Glomerular visceral epithelial cell (primary cell): ENCODE measurements at regions not wholly inside any gene's neighbourhood (a gene's known extent, or its start where the extent isn't known, plus 50 kb on each side); places are given as distances from the start of the nearest gene placed in this dataset.
"Not testable (repeated sequence)": the region's sequence is repeated elsewhere in the genome, so short reads cannot be mapped to it uniquely, and the experiment has no call there.

Experiments used
- DNase-seq: peaks from one replicate; pipeline ENCODE4 v3.0.0-alpha.2; 2016; ENCODE audit errors: extremely low spot score

DNA sequence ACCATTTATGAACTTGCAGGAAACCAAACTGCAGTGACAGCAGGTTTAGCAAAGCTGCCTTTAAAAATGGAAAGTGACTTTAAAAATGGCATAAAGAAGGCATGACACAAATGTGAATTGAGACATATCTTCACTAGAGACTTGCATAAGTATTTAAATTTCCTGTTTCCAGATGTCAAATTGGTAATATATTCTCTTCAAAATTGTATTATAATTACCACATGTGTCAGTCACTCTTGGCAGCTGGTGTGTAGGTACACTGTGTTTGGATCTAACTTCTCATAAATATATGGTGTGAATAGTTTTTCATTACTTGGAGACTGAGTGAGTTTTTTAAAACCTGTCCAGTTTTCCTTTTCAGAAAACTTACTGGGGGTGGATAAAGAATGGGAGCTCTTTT lies 636.2 kb upstream of the SGO1 start:
- no peak for DNase-seq

DNA sequence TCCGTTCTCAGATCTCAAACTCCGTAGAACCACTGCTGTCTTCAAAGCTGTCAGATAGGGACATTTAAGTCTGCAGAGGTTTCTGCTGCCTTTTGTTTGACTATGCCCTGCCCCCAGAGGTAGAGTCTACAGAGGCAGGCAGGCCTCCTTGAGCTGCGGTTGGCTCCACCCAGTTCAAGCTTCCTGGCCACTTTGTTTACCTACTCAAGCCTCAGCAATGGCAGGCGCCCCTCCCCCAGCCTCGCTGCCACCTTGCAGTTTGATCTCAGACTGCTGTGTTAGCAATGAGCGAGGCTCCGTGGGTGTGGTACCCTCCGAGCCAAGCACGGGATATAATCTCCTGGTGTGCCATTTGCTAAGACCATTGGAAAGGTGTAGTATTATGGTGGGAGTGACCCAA lies 634.9 kb upstream of the SGO1 start:
- DNase-seq = not testable (repeated sequence)

DNA sequence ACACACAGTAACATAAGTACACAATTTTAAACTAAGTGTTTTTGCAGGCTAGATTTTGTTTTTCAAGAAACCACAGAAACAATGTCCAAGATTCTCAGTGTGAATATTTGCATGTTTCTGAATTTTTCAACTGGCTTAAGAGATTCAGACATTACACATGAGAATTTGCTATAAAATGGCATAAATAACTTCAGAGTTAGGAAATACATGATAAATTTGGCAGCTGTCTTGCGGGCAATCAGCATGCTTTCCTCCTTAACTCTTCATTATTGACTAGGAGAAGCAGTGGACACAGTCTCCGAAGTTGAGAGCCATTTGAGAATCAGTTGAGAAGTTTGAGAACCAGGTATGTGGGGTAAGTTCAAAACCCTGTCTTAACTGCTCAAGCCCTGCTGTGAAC lies 625.6 kb upstream of the SGO1 start:
- DNase-seq = no peak

DNA sequence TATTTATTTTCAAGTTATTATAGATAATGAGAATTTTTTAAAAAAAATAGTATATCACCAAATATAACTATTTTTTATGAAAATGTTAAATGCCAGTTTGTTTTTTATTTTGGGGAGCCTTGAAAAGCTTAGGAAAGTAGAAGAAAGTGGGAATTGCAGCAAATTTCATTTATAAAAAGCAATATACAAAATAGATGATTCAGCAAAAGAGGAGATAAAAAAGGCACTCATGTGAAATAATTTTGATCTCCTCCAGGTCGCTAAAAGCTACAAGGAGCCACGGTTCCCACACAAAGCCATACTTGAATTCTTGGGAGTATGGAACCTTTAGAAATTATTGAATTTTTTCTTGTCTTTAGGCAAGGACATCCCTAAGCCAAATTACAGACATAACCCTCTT lies 625.0 kb upstream of the SGO1 start:
- DNase-seq = no peak

DNA sequence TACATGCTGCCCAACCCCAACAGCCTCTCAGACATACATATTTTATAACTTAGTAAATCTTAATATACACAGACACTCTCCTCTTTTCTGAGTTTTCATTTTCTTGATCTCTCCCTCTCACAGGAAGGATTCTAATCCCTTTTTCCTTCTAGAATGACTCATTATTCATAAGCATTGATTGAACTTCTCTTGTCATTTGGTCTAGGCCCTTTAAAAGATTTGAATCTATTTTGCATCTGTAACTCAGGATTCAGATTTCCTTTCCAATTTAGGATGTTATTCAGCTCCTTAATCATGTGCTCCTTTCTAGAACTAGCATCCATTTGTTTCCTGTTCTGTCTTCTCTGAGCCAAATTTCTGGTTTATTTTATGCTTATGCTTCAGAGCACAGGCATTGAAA lies 624.5 kb upstream of the SGO1 start:
- no peak for DNase-seq

DNA sequence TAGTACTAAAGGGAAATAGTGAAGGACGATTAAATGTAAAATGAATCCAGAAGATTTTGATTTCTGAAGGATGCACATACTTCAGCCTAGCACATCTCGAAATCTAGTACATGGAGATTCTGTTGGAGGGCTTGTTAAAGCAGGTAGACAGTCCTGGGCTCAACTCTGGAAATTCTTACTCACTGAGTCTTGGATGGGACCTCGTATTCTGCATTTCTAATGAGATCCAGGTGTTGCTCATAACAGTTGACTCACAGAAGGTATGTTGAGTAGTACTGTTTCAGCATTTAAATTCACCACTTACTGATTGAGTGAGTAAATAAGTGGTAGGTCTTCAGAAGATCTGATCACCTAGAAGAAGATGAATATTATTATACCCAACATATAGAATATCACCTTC lies 623.4 kb upstream of the SGO1 start:
- no peak for DNase-seq

DNA sequence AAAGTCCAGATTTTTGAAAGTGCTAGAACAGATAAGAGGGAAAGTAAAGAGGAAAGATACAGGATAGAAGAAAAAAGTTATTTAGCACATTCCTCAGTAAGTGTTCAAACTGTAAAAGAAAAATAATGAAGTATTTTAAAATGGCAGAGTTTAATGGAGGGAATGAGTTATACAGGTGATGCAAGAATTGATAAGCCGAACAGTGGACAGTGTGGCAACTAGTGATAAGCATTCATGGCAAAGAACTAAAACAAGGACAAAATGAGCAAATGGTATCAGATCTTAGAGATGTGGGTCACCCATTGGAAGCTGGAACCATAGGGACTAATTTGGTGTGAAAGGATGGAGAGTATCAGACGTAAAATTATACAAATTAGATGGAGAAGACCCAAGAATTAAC lies 622.9 kb upstream of the SGO1 start:
- no peak for DNase-seq

DNA sequence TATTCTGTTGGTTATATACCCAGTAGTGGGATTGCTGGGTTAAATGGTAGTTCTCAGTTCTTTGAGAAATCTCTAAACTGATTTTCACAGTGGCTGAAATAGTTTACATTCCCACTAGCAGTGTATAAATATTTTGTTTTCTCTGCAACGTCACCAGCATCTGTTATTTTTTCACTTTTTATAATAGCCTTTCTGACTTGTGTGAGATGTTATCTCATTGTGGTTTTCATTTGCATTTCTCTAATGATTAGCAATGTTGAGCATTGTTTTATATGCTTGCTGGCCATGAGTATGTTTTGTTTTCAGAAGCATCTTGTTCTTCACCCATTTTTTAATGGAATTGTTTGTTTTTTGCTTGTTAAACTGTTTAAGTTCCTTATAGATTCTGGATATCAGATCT lies 612.7 kb upstream of the SGO1 start:
- no peak for DNase-seq

DNA sequence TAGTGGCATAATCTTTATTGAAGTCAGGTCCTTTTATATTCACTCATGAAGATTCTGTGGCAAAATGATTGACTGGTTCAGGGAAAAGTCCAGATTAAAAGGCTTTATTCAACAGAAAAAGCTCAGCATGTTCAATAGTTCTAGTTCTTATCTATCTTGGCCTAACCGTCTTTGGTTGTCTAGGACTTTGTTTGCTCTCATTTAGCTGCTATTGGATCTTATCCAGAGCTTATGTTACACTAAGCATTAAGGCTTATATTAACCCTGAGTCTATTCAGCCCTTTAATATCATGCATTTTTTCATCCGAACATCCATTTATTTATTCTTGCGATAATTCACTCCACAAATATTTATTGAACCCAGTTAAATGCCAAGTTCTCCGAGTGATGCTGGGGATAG lies 601.0 kb upstream of the SGO1 start:
- DNase-seq = no peak

DNA sequence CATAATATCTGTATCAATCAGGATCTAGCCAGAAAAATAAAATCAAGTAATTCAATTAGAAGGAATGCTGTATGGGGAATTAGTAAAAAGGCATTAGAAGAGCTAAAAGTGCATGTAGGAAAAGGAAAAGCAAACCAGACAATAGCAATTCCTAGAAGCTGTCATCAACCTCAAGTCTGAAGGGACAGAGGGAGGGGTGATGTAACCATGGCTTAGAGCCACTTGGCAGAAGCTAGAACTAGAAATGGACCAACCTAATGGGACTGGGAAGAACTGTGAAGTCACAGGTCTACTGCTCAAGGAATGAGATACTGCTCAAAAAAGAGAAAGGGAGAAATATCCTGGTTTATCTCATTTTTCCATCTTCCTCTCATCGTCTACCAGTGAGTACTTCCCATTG lies 590.7 kb upstream of the SGO1 start:
- no peak for DNase-seq

DNA sequence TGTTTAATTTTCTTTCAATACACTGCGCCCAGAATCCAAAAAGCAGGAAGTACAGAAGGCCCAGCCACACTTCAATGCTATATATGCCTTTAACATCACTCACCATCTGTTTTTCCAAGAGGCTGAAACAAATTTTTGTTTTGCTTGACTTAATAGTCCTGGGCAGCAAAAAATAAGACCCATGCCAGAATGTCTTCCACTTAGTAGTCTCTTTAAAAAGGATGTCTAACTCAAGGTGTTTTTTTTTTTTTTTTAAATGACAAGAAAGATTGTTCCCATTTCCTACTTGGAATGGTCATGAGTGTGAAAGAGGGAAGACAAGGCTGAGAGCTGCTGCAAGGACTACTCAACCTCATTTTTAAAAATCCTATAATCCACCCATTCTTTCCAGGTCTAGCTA lies 590.3 kb upstream of the SGO1 start:
- DNase-seq = no peak

DNA sequence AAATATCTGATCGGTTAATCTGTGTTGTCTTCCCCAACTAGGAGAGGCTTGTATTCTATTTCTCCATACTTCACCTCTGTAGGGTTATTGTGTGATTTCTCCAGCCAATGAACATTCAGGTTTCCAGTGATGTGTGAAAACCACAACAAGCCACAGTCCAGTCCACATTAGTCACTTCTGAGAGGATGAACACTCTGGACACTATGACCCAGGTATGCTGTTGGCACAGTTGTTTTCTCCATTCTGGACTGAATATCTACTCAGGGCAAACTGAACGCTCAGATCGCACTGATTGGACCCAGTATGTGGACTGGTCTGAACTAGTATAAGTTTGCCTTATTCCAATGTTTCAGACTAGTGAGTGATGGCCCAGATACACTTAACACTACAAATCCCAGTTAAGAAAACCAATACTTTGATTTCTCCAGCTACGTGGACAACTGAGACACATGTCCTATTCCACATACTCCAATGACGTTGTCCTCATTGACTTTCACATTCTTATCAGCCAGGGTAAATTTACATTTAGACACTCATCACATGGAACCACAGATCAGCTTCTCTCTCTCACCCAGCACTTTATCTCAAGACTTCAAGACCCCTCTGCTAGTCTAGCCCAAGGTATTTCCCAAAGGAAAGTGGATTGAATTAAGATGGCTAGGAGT lies 587.4 kb upstream of the SGO1 start:
- DNase-seq = no peak

DNA sequence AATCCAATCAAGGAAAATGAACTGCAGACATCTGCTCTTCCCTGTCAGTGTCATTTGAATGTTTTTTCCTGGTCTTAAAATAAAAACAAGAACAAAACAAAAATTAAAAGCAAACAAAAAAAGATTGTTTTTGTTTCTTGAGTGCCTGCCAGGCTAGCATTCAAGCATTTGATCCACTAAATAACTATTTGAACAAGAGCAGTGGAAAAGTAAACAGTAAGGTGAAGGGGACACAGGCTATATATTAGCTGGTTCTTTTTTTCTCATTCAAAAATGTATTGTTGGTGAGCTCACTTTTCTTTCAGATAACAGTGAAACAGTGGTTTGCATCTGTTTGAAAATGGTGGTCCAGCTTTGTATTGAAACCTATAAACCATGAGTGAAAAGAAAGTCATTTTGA lies 586.9 kb upstream of the SGO1 start:
- DNase-seq = no peak

DNA sequence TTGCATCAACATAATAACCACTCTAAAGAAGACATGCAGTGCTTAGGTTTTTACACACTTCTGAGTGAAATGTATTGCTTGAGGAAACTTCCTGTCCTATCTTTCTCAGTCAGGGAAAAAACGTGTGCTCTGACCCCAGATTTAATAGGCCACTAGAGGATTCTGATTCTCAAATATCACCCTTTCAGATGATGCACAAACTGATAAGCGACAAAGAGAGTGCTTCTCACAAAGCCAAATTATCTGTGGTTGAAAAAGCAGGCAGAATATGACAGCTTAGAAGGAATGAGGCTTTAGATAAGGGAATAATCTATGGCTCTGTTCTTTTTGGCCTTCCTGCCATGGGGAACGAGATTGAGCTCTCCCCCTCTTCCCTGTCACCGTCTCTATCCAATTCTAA lies 583.4 kb upstream of the SGO1 start:
- DNase-seq = no peak

DNA sequence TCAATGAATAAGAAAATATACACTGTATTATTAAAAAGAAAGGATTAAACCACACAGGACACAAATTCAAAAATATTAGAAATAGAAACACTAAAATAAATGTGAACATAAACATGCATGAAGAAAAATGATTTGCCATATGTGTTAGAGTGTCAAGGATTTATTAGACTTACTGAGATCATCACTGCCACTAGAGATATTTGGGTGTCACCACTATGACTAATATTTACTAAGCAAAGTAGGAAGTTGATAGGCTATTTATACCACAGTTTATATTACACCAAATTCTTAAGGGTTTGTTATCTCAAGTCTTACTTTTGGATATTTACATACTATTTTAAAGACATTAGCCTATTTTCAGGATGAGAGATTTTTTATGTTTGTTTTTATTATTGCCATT lies 575.0 kb upstream of the SGO1 start:
- no peak for DNase-seq

DNA sequence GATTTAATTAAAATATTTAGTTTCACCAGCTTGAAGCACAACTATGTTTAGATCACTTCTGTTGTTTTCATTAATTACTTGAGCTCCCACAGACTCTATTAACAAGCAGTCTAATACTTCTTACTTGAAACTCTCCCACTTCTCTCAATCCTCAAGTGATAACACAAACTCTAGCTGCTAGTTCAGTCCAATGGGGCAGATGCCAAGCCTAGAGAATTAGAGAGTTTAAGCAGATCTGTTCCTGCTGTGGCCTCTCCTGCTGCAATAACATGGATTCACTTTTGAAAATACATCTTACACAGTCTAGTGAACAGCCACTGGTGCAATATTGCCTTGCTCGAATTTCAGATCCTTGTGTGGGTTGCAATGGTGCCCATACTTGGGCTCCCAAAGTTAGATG lies 566.4 kb upstream of the SGO1 start:
- no peak for DNase-seq

DNA sequence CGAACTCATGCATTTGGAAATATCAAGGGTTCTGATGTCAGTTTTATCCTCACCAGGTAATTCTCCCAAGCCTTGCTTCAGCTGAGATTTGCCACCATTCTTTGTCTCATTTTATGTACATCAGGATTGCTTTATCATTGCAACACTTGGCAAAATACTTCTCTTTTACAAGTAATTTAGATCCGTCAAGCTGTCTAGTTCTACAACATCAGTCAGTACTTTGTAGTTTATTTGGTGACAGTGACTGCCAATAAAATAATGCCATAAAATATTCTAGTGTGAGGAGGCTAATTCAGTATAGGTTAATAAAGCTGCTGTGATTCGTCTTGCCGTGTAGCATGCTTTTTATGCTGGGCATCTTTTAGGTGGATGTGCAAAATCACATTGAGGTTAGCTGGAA lies 565.3 kb upstream of the SGO1 start:
- no peak for DNase-seq

DNA sequence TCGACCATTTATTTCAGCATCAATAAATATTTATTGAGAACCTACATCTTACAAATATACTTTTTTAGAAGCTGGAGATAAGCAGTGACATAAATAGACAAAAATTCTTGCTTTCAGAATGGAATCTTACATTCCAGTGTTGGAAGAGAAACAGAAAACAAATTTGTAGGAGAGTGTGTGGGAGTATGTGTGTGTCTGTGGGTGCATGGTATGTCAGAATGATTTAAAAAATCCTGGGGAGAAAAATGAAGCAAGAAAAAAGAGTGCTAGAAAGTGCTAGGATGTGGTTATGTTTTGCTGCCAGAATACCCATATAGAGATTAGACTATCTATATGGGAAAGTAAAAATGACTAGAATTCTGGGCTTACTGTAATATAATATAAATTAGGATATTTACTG lies 561.7 kb upstream of the SGO1 start:
- no peak for DNase-seq

DNA sequence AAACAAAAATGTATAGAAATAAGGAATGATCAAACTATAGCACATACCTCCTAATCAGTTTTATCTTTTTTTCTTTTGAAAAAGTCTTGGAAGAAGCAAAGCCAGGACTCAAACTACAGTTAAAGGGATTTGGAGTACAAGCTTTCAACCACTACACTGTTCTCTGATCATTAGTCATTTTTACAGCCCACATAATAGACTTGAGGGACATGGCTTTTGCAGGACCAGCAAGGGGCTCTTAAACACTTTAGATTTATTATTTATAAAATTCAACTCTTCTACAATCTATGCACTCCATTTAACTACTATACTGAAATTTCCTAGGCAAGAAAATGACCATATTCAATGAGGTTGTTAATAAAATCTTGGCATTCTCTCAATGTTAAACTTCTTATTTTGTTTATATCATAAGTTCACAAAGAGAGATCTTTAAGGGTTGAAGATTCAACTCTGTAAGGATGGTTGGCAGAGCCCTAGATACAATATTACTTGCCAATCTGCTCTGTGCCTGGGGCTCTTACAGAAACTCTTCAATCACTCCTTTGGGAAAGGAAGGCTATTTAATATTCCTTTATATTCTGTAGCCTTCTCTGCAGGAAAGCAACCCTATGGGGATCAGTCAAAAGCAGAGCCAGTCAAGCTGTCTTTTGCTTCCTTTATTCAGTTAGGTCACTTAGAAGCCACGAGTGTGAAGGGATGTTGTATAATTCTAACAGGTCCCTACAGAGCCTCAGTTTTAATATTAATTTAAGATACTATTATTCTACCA lies 557.7 kb upstream of the SGO1 start:
- DNase-seq = no peak

DNA sequence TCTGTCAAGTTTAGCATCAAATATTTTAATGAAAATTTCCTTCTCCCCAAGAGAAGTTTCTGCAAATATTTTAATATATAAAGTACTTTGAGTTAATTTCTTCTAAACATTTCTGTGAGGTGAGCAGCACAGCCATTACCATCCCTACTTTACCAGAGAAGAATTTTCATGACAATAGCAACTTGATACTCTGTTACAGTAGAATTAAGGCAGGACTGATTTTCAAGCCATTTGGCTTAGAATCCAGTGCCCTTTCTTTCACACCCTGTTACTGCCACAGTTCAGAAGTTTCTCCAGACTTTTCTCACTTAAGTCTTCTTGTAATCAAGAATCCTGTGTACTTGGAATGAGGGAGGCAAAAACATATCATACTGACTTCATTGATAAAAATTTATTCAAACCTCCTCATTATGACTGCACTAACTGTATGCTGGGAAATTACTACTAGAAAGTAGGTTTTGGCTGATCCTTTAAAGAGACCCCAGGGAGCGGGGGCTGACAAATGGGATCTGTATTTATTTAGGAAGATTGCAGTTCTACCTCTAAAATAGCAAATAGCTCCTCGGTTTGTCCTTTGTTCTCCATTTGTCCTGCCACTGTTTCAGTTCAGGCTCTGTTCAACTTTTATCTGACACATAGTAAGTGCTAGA lies 557.0 kb upstream of the SGO1 start:
- DNase-seq = no peak

DNA sequence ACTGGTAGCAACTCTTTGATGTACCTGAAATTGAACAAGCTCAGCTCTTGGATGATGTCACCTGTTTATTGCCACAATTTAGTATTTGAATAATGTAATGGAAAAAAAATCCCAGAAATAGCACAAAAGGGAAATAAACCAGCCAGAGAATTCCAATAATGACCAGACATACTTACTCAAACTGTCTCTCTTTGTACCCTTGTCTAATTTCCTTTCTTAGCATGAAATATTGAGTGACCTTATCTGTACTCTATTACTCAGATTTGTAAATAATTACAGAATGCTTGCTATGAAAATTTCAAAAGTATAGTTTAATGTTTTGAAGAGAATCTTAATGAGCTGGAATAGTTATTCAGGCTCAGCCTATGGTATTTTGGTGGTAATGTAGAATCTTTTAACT lies 555.4 kb upstream of the SGO1 start:
- DNase-seq = no peak

DNA sequence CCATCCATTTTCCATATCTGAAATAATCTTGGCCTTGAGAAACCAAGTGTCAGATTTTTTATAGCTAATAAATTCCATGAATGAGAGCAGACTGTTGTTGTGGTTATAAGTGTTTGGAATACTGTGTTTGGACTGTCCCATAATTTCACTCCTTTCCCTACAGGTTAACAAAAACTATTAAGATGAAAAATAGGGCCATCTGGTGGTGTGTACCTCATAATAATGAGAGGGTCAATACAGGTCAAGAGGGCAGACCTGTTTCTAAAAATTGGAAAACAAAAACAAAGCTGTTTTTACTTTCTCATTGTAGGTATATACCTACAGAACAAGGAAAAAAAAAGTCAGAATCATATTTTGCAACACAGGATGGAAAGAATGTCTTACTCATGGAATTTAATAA lies 553.8 kb upstream of the SGO1 start:
- DNase-seq = no peak

DNA sequence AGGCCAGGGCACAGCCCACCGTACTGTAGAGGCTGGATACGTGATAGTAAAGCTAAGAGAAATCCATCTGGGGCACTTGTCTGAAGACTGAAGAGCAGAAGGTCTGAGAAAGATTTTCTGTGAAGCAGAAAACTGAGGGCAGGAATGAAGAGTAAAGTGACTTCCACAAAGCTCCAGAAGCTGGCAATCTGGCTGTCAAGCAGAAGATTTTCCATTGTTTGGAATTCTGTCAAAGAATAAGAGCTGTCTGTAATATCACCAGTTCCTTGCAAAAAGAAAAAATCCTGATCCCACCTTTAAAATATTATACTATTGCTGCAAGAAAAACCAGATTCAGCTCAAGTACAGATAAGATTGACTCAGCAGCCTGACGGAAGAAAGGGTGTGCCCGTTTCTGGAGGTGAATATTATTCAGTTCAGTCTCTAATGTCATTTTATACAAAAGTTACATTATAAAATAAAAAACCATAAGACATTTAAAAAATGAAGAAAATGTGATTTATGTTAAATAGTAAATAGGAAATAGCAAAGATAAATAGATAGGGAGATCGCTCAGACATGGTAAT lies 550.4 kb upstream of the SGO1 start:
- DNase-seq = no peak
